HepG2 (cell line): ENCODE measurements at regions not wholly inside any gene's neighbourhood (a gene's known extent, or its start where the extent isn't known, plus 50 kb on each side); places are given as distances from the start of the nearest gene placed in this dataset.

ENCODE experiments used
- GZF1 ChIP-seq: sonication (generic); formaldehyde crosslinking; IDR thresholded peaks from 2 replicates; pipeline ENCODE4 v1.5.1; 2020; ENCODE audit warnings: mild to moderate bottlenecking, missing genetic modification reagents
- HHEX ChIP-seq: IDR thresholded peaks from 2 replicates; pipeline ENCODE4 v1.6.1; 2016; ENCODE audit warnings: control low read depth
- NFIC ChIP-seq: IDR thresholded peaks from 2 replicates; pipeline ENCODE4 v1.6.1; 2012; ENCODE audit warnings: mild to moderate bottlenecking, low read length, inconsistent platforms
- NR2C2 ChIP-seq: sonication (generic); formaldehyde crosslinking; IDR thresholded peaks from 2 replicates; pipeline ENCODE4 v1.4.0; 2020; ENCODE audit warnings: missing genetic modification reagents, mild to moderate bottlenecking, moderate library complexity, borderline replicate concordance
- NR3C1 ChIP-seq: sonication (generic); formaldehyde crosslinking; IDR thresholded peaks from 2 replicates; pipeline ENCODE4 v1.4.0; 2020; ENCODE audit warnings: missing genetic modification reagents
- SKI ChIP-seq: fragments of 450-650 bp; IDR thresholded peaks from one replicate; pipeline ENCODE4 v1.6.1; 2018; ENCODE audit warnings: mild to moderate bottlenecking; ENCODE audit not compliant: partially characterized antibody
- TMF1 ChIP-seq: sonication (generic); formaldehyde crosslinking; IDR thresholded peaks from 2 replicates; pipeline ENCODE4 v1.8.1; 2022; ENCODE audit warnings: low read depth, missing genetic modification reagents
- ZBED4 ChIP-seq: sonication (generic); formaldehyde crosslinking; IDR thresholded peaks from 2 replicates; pipeline ENCODE4 v1.4.0; 2020; ENCODE audit warnings: missing genetic modification reagents, borderline replicate concordance
- ZNF142 ChIP-seq: sonication (generic); formaldehyde crosslinking; IDR thresholded peaks from 2 replicates; pipeline ENCODE4 v1.4.0; 2020; ENCODE audit warnings: missing genetic modification reagents
- ZNF180 ChIP-seq: sonication (generic); formaldehyde crosslinking; IDR thresholded peaks from 2 replicates; pipeline ENCODE4 v1.4.0; 2020; ENCODE audit warnings: low read depth, missing genetic modification reagents, borderline replicate concordance
- TF ChIP-seq, protein P1 (sequence below), 2 experiments: sonication (generic) in 1 of 2; formaldehyde crosslinking in 1 of 2; IDR thresholded peaks; 2 replicates each; pipeline versions ENCODE4 v1.6.1 to v1.9.0; 2014 to 2022; ENCODE audit warnings: antibody characterized with exemption in 1 of 2, borderline replicate concordance in 1 of 2, inconsistent platforms in 1 of 2, low read depth in 1 of 2, missing genetic modification reagents in 1 of 2
- TF ChIP-seq, protein P2 (sequence below): sonication (generic); formaldehyde crosslinking; IDR thresholded peaks from 2 replicates; pipeline ENCODE4 v1.8.1; 2023; ENCODE audit warnings: mild to moderate bottlenecking, missing genetic modification reagents

- peak; percentile 72 for TF ChIP-seq NR2C2 (CRISPR knock-in tag)
- 0 out of 2 replicates have a peak, but pooled peaks have one; percentile 48 for TF ChIP-seq NFIC
- no peak for TF ChIP-seq TMF1 (CRISPR knock-in tag)
- TF ChIP-seq NR3C1: no peak
- TF ChIP-seq ZNF180 (CRISPR knock-in tag): no peak
- TF ChIP-seq, protein P1, sequence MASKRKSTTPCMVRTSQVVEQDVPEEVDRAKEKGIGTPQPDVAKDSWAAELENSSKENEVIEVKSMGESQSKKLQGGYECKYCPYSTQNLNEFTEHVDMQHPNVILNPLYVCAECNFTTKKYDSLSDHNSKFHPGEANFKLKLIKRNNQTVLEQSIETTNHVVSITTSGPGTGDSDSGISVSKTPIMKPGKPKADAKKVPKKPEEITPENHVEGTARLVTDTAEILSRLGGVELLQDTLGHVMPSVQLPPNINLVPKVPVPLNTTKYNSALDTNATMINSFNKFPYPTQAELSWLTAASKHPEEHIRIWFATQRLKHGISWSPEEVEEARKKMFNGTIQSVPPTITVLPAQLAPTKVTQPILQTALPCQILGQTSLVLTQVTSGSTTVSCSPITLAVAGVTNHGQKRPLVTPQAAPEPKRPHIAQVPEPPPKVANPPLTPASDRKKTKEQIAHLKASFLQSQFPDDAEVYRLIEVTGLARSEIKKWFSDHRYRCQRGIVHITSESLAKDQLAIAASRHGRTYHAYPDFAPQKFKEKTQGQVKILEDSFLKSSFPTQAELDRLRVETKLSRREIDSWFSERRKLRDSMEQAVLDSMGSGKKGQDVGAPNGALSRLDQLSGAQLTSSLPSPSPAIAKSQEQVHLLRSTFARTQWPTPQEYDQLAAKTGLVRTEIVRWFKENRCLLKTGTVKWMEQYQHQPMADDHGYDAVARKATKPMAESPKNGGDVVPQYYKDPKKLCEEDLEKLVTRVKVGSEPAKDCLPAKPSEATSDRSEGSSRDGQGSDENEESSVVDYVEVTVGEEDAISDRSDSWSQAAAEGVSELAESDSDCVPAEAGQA (IDR thresholded peaks at IDR 0.05; ENCODE audit: low read depth): no peak
- TF ChIP-seq, protein P1 (CRISPR knock-in tag; IDR thresholded peaks at IDR 0.05; ENCODE audit: borderline replicate concordance): no peak
- no peak for TF ChIP-seq GZF1 (CRISPR knock-in tag)
- TF ChIP-seq, protein P2, sequence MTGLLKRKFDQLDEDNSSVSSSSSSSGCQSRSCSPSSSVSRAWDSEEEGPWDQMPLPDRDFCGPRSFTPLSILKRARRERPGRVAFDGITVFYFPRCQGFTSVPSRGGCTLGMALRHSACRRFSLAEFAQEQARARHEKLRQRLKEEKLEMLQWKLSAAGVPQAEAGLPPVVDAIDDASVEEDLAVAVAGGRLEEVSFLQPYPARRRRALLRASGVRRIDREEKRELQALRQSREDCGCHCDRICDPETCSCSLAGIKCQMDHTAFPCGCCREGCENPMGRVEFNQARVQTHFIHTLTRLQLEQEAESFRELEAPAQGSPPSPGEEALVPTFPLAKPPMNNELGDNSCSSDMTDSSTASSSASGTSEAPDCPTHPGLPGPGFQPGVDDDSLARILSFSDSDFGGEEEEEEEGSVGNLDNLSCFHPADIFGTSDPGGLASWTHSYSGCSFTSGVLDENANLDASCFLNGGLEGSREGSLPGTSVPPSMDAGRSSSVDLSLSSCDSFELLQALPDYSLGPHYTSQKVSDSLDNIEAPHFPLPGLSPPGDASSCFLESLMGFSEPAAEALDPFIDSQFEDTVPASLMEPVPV (CRISPR knock-in tag): no peak
- TF ChIP-seq HHEX: peak; percentile 52; the same call in 1 of the 2 replicates
- peak; percentile 43; the same call in 1 of the 2 replicates for TF ChIP-seq ZBED4 (CRISPR knock-in tag)
- no peak for TF ChIP-seq ZNF142 (CRISPR knock-in tag)
- TF ChIP-seq SKI: no peak
Observed at GRCh38 chr16:48479955-48480354, 94.7 kb upstream of the SIAH1 start (continued).
